Nephron progenitor cell (in vitro differentiated cells): ENCODE measurements at regions not wholly inside any gene's neighbourhood (a gene's known extent, or its start where the extent isn't known, plus 50 kb on each side); places are given as distances from the start of the nearest gene placed in this dataset.

ENCODE experiments used
- DNase-seq: peaks from one replicate; pipeline ENCODE4 v3.0.0; 2021
- H3K27ac Mint-ChIP-seq: 2 replicates; pipeline ENCODE4 v1.8.0; 2021; ENCODE audit warnings: mild to moderate bottlenecking, moderate library complexity, mixed read lengths
- H3K27me3 Mint-ChIP-seq: 2 replicates; pipeline ENCODE4 v1.8.0; 2021; ENCODE audit warnings: mild to moderate bottlenecking, low read depth, mixed read lengths; ENCODE audit not compliant: poor library complexity
- H3K36me3 Mint-ChIP-seq: 2 replicates; pipeline ENCODE4 v1.8.0; 2021; ENCODE audit warnings: low read depth, mixed read lengths
- H3K4me1 Mint-ChIP-seq: 2 replicates; pipeline ENCODE4 v1.8.0; 2021; ENCODE audit warnings: mixed read lengths
- H3K4me3 Mint-ChIP-seq: 2 replicates; pipeline ENCODE4 v1.8.0; 2021; ENCODE audit warnings: mild to moderate bottlenecking, moderate library complexity, mixed read lengths
- H3K9me3 Mint-ChIP-seq: 2 replicates; pipeline ENCODE4 v1.8.0; 2021; ENCODE audit warnings: mild to moderate bottlenecking, moderate library complexity, mixed read lengths
- TF ChIP-seq, protein P1 (sequence below): fragments of 200-600 bp; sonication (generic); IDR thresholded peaks from 2 replicates; pipeline ENCODE4 v1.5.0; 2021; ENCODE audit warnings: antibody characterized with exemption

DNA sequence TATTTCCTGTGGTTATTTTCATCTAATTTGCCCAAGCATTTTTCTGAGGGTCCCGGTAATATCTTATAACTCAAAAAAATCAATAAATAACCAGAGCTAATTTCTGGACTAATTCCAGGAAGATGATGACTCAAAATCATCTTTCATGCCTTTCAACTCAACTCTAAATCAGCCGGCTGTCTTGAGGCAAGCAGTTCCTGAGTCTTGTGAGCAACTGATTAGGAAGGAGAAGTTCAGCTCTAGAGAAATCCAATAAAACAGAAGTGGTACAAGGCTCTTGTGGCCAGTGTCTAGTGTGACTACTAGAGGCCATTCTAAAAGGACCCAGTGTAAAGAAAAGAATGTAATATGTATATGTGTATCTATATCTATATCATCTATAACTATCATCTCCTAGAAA, 890.4 kb downstream of the TRIB2 start:
- H3K36me3 Mint-ChIP-seq = no peaks in the 10 kb centered on the region
- no peaks in the 10 kb centered on the region for H3K4me1 Mint-ChIP-seq

DNA sequence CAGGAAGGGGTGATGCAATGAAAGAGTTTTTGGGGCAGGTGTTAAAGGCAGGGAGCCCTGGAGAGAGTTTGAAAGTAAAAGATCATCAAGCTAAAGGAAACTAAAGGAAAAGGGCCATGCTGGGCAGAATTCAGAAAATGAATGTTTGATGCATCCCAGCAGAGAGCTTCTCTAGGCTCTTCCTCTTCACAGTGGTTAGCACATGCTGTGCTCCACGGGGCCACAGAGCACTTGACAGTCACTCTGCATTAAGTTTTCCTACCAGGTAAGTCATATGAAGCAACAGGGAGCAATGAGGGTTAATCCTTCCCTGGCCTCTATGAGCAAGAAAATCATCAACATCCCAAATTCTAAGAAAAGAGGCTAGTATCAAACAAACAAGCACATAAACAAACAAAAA, 895.2 kb downstream of the TRIB2 start:
- H3K9me3 Mint-ChIP-seq = peaks cover 14% of the 10 kb centered on the region
- H3K36me3 Mint-ChIP-seq = no peaks in the 10 kb centered on the region
- TF ChIP-seq, protein P1, sequence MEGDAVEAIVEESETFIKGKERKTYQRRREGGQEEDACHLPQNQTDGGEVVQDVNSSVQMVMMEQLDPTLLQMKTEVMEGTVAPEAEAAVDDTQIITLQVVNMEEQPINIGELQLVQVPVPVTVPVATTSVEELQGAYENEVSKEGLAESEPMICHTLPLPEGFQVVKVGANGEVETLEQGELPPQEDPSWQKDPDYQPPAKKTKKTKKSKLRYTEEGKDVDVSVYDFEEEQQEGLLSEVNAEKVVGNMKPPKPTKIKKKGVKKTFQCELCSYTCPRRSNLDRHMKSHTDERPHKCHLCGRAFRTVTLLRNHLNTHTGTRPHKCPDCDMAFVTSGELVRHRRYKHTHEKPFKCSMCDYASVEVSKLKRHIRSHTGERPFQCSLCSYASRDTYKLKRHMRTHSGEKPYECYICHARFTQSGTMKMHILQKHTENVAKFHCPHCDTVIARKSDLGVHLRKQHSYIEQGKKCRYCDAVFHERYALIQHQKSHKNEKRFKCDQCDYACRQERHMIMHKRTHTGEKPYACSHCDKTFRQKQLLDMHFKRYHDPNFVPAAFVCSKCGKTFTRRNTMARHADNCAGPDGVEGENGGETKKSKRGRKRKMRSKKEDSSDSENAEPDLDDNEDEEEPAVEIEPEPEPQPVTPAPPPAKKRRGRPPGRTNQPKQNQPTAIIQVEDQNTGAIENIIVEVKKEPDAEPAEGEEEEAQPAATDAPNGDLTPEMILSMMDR = no peak
- no peak for DNase-seq
- no peaks in the 10 kb centered on the region for H3K4me1 Mint-ChIP-seq
- no peak overlapping the region for H3K27ac Mint-ChIP-seq
- no peaks in the 10 kb centered on the region for H3K27me3 Mint-ChIP-seq
- no peak overlapping the region for H3K4me3 Mint-ChIP-seq

More for the DNA sequence above, 890.4 kb downstream of the TRIB2 start:
- TF ChIP-seq, protein P1 = no peak
- no peak for DNase-seq
- H3K27me3 Mint-ChIP-seq = no peaks in the 10 kb centered on the region
- no peak overlapping the region for H3K4me3 Mint-ChIP-seq
- H3K27ac Mint-ChIP-seq = no peak overlapping the region
- no peaks in the 10 kb centered on the region for H3K9me3 Mint-ChIP-seq

DNA sequence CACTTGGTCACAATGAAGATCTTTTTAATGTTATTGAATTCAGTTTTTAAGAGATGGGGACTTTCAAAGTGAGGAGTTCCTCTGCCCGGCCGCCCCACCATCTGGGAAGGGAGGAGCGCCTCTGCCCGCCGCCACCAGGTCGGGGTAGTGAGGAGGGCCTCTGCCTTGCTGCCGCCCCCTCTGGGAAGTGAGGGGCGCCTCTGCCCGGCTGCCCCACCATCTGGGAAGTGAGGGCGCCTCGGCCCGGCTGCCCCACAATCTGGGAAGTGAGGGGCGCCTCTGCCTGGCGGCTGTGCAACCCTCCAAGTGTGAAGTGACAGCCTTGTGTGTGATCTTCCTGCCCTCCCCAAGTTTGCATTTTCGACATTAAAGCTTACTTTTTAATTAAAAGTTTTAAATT, 899.3 kb downstream of the TRIB2 start:
- TF ChIP-seq, protein P1 = no peak
- DNase-seq = no peak
- Mint-ChIP-seq H3K27ac (no peak overlapping the region), H3K9me3 (peaks cover 24% of the 10 kb centered on the region), H3K27me3 (no peaks in the 10 kb centered on the region), H3K4me3 (no peak overlapping the region), H3K4me1 (no peaks in the 10 kb centered on the region), H3K36me3 (no peaks in the 10 kb centered on the region)

DNA sequence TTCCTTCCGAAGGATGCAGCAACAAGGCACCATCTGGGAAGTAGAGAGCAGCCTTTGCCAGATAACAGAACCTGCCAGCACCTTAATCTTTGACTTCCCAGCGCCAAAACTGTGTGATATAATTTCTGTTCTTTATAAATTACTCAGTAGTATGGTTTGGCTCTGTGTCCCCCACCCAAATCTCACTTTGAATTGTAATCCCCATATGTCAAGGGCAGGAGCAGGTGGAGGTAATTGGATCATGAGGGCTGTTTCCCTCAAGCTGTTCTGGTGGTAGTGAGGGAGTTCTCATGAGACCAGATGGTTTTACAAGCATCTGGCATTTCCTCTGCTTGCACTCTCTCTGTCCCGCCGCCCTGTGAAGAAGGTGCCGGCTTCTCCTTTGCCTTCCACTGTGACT, 899.9 kb downstream of the TRIB2 start:
- Mint-ChIP-seq H3K27ac (no peak overlapping the region), H3K36me3 (no peaks in the 10 kb centered on the region), H3K4me1 (no peaks in the 10 kb centered on the region), H3K9me3 (peaks cover 24% of the 10 kb centered on the region), H3K4me3 (no peak overlapping the region), H3K27me3 (no peaks in the 10 kb centered on the region)
- DNase-seq = no peak
- TF ChIP-seq, protein P1 = no peak

DNA sequence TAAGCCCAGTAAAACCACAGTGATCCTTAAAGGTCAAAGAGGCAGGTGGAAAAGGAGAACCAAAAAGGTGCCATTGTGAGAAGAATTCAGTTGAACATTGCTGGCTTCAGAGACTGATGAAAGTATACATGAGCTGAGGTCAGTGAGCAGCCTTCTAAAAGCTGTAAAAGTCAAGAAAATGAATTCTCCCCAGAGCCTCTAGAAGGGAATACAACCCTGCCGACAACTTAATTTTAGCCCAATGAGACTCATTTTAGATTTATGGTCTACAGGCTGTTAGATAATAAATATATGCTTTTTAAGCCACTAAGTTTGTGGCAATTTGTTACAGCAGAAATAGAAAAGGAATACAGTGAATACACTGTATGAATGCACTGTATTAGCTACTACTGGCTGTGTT, 911.4 kb downstream of the TRIB2 start:
- Mint-ChIP-seq H3K36me3 (no peaks in the 10 kb centered on the region), H3K27ac (no peak overlapping the region), H3K4me1 (no peaks in the 10 kb centered on the region), H3K4me3 (no peak overlapping the region), H3K27me3 (no peaks in the 10 kb centered on the region), H3K9me3 (no peaks in the 10 kb centered on the region)
- TF ChIP-seq, protein P1 = no peak
- DNase-seq = no peak

DNA sequence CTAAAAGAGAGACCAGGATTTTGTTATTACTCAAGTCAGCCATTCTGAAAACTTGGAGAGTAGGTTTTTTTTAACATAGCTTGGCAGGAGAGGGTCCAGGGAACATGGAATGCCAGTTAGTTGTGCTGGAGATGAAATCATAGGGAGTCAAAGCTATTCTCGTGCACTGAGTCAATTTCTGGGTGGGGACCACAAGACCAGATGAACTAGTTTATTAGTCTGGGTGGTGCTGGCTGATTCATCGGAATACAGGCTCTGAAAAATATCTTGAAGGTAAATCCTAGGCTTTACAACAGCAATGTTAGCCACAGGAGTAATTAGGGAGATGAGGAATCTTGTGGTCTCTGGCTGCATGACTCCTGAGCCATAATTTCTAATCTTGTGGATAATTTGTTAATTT, 921.4 kb downstream of the TRIB2 start:
- DNase-seq = no peak
- Mint-ChIP-seq H3K27ac (no peak overlapping the region), H3K4me3 (no peak overlapping the region), H3K36me3 (no peaks in the 10 kb centered on the region), H3K27me3 (peaks cover 6% of the 10 kb centered on the region), H3K9me3 (peaks cover 4% of the 10 kb centered on the region), H3K4me1 (no peaks in the 10 kb centered on the region)
- TF ChIP-seq, protein P1 = no peak
